ENCODE measurements at regions not wholly inside any gene's neighbourhood (a gene's known extent, or its start where the extent isn't known, plus 50 kb on each side); places are given as distances from the start of the nearest gene placed in this dataset.

GRCh38 chr22:48268293-48268692 is 1505.8 kb downstream of the TBC1D22A start:
- Histone ChIP-seq H3K27ac (ENCODE audit: extremely low read length, insufficient read depth, low read length) (no peak overlapping the region), H3K9me3 (ENCODE audit: low read length) (no peaks in the 10 kb centered on the region), H3K4me2 (ENCODE audit: low read depth, low read length) (no peak overlapping the region), H3K9ac (ENCODE audit: insufficient read depth, low read depth, low read length) (no peak overlapping the region), H3K36me3 (replicated peaks in 1 of 2; ENCODE audit: control insufficient read depth in 1 of 2, insufficient read depth in 2 of 2, low read length in 2 of 2) (no peaks in the 10 kb centered on the region), H3K4me3 (replicated peaks in 1 of 3; ENCODE audit: insufficient read depth in 1 of 3, low read depth in 2 of 3, low read length in 3 of 3) (no peak overlapping the region), H3K79me2 (ENCODE audit: insufficient read depth, low read length) (no peaks in the 10 kb centered on the region), H3K27me3 (ENCODE audit: control insufficient read depth in 1 of 2, insufficient read depth in 2 of 2, low read length in 2 of 2) (peaks cover 3 to 44% of the 10 kb centered on the region in 2 experiments), H2AFZ (ENCODE audit: low read length) (no peak overlapping the region), H4K20me1 (ENCODE audit: insufficient read depth, low read length) (no peaks in the 10 kb centered on the region), H3K4me1 (ENCODE audit: insufficient read depth, low read length) (no peaks in the 10 kb centered on the region)
- in situ Hi-C loops (cut with HindIII; ENCODE audit: extremely low pct_ligation_motif_present, low pct_unique_long_range_greater_than_20kb) (no loop called here), intact Hi-C loops (cut with micrococcal nuclease; ENCODE audit: unreplicated experiment) (no loop called here)
- FAIRE-seq (no peak), ATAC-seq (no peak), DNase-seq (ENCODE audit: low spot score) (no peak)
- ChIA-PET POLR2A (no interaction called here), CTCF (ENCODE audit: low intra/inter-chr PET ratio, low total read pairs) (no interaction called here)
- TF ChIP-seq MXD4 (CRISPR knock-in tag; IDR thresholded peaks at IDR 0.05): no peak
- no peak for TF ChIP-seq KLF16 (CRISPR knock-in tag; IDR thresholded peaks at IDR 0.05)
- no peak for TF ChIP-seq ZC3H13 (CRISPR knock-in tag; IDR thresholded peaks at IDR 0.05)
- TF ChIP-seq, protein P1, sequence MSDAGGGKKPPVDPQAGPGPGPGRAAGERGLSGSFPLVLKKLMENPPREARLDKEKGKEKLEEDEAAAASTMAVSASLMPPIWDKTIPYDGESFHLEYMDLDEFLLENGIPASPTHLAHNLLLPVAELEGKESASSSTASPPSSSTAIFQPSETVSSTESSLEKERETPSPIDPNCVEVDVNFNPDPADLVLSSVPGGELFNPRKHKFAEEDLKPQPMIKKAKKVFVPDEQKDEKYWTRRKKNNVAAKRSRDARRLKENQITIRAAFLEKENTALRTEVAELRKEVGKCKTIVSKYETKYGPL (CRISPR knock-in tag; IDR thresholded peaks at IDR 0.05): no peak
- TF ChIP-seq SMAD3 (CRISPR knock-in tag; IDR thresholded peaks at IDR 0.05): no peak
- WGBS (ENCODE audit: low lambda C conversion rate): 6% methylated on average over 11 of the region's 11 CpGs
- no TSS peak for BruUV-seq (replicated peaks)

- WGBS (ENCODE audit: low lambda C conversion rate): 13% methylated on average over 8 of the region's 10 CpGs
- Histone ChIP-seq H3K27ac (ENCODE audit: extremely low read length, insufficient read depth, low read length) (no peak overlapping the region), H3K9me3 (ENCODE audit: low read length) (no peaks in the 10 kb centered on the region), H3K4me1 (ENCODE audit: insufficient read depth, low read length) (no peaks in the 10 kb centered on the region), H4K20me1 (ENCODE audit: insufficient read depth, low read length) (no peaks in the 10 kb centered on the region), H2AFZ (ENCODE audit: low read length) (no peak overlapping the region), H3K79me2 (ENCODE audit: insufficient read depth, low read length) (no peaks in the 10 kb centered on the region), H3K27me3 (ENCODE audit: control insufficient read depth in 1 of 2, insufficient read depth in 2 of 2, low read length in 2 of 2) (peaks cover 3 to 44% of the 10 kb centered on the region in 2 experiments), H3K4me2 (ENCODE audit: low read depth, low read length) (no peak overlapping the region), H3K4me3 (replicated peaks in 1 of 3; ENCODE audit: insufficient read depth in 1 of 3, low read depth in 2 of 3, low read length in 3 of 3) (no peak overlapping the region), H3K9ac (ENCODE audit: insufficient read depth, low read depth, low read length) (no peak overlapping the region), H3K36me3 (replicated peaks in 1 of 2; ENCODE audit: control insufficient read depth in 1 of 2, insufficient read depth in 2 of 2, low read length in 2 of 2) (no peaks in the 10 kb centered on the region)
- POLR2A ChIA-PET: no interaction called here
- CTCF ChIA-PET (ENCODE audit: low intra/inter-chr PET ratio, low total read pairs): no interaction called here
- in situ Hi-C loops (cut with HindIII; ENCODE audit: extremely low pct_ligation_motif_present, low pct_unique_long_range_greater_than_20kb): no loop called here
- no peak for FAIRE-seq
- BruUV-seq (replicated peaks): no TSS peak
- DNase-seq (ENCODE audit: low spot score): no peak
- no peak for ATAC-seq
- intact Hi-C loops (cut with micrococcal nuclease; ENCODE audit: unreplicated experiment): no loop called here
- TF ChIP-seq TRIM24 (CRISPR knock-in tag; IDR thresholded peaks at IDR 0.05) (no peak), ZNF598 (CRISPR knock-in tag; IDR thresholded peaks at IDR 0.05; ENCODE audit: borderline replicate concordance) (no peak), ZFP91 (CRISPR knock-in tag; IDR thresholded peaks at IDR 0.05; ENCODE audit: borderline replicate concordance) (no peak), ETV5 (CRISPR knock-in tag; IDR thresholded peaks at IDR 0.05; ENCODE audit: borderline replicate concordance) (no peak), NFKBIZ (CRISPR knock-in tag; IDR thresholded peaks at IDR 0.05) (no peak)
- TF ChIP-seq, protein P2, sequence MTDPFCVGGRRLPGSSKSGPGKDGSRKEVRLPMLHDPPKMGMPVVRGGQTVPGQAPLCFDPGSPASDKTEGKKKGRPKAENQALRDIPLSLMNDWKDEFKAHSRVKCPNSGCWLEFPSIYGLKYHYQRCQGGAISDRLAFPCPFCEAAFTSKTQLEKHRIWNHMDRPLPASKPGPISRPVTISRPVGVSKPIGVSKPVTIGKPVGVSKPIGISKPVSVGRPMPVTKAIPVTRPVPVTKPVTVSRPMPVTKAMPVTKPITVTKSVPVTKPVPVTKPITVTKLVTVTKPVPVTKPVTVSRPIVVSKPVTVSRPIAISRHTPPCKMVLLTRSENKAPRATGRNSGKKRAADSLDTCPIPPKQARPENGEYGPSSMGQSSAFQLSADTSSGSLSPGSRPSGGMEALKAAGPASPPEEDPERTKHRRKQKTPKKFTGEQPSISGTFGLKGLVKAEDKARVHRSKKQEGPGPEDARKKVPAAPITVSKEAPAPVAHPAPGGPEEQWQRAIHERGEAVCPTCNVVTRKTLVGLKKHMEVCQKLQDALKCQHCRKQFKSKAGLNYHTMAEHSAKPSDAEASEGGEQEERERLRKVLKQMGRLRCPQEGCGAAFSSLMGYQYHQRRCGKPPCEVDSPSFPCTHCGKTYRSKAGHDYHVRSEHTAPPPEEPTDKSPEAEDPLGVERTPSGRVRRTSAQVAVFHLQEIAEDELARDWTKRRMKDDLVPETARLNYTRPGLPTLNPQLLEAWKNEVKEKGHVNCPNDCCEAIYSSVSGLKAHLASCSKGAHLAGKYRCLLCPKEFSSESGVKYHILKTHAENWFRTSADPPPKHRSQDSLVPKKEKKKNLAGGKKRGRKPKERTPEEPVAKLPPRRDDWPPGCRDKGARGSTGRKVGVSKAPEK (CRISPR knock-in tag; IDR thresholded peaks at IDR 0.05; ENCODE audit: borderline replicate concordance): no peak
- TF ChIP-seq, protein P3, sequence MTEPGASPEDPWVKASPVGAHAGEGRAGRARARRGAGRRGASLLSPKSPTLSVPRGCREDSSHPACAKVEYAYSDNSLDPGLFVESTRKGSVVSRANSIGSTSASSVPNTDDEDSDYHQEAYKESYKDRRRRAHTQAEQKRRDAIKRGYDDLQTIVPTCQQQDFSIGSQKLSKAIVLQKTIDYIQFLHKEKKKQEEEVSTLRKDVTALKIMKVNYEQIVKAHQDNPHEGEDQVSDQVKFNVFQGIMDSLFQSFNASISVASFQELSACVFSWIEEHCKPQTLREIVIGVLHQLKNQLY (CRISPR knock-in tag; IDR thresholded peaks at IDR 0.05): no peak
Observed at GRCh38 chr22:48267681-48268080, 1505.2 kb downstream of the TBC1D22A start.

Data from HepG2 (cell line).